Esophagus squamous epithelium (tissue), 4 donors: ENCODE measurements at regions not wholly inside any gene's neighbourhood (a gene's known extent, or its start where the extent isn't known, plus 50 kb on each side); places are given as distances from the start of the nearest gene placed in this dataset.

Experiments used
- POLR2A ChIP-seq, 4 donors: fragments of 450-650 bp; IDR thresholded peaks; one replicate each; pipeline ENCODE4 v1.6.1; 2017; ENCODE audit warnings: antibody characterized with exemption in 4 of 4, mild to moderate bottlenecking in 4 of 4, moderate library complexity in 3 of 4
- TF ChIP-seq, protein P1 (sequence below), 6 experiments: fragments of 450-650 bp in 4 of 6; fragments of 200-600 bp in 2 of 6; sonication (generic) in 2 of 6; IDR thresholded peaks; one replicate each; pipeline ENCODE4 v1.5.1; 2016 to 2019; ENCODE audit warnings: antibody characterized with exemption in 6 of 6, mild to moderate bottlenecking in 4 of 6, moderate library complexity in 4 of 6

DNA sequence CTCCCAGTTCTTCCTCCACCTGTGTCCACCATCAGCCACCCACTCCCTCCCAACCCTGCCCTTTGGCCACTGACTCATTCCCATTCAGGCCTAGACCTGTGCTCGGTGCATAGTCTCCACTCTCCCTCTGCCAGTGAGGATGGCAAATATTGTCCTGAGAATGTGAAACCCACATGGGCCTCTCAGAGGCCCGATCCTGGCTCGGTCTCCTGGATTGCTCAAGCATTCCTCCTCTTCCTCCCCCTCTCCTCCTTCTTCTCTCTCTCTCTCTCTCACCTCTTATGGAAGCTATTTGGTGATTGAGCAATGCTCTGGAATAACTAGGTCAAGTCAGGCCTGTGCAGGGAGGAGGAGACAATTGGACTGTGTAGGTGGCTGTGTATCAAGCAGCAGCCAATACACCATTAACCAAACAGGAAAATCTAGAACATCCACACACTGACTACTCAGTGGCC lies 99.9 kb downstream of the KLF4 start:
- TF ChIP-seq, protein P1, sequence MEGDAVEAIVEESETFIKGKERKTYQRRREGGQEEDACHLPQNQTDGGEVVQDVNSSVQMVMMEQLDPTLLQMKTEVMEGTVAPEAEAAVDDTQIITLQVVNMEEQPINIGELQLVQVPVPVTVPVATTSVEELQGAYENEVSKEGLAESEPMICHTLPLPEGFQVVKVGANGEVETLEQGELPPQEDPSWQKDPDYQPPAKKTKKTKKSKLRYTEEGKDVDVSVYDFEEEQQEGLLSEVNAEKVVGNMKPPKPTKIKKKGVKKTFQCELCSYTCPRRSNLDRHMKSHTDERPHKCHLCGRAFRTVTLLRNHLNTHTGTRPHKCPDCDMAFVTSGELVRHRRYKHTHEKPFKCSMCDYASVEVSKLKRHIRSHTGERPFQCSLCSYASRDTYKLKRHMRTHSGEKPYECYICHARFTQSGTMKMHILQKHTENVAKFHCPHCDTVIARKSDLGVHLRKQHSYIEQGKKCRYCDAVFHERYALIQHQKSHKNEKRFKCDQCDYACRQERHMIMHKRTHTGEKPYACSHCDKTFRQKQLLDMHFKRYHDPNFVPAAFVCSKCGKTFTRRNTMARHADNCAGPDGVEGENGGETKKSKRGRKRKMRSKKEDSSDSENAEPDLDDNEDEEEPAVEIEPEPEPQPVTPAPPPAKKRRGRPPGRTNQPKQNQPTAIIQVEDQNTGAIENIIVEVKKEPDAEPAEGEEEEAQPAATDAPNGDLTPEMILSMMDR (IDR thresholded peaks at IDR 0.05), result no peak
- TF ChIP-seq POLR2A (IDR thresholded peaks at IDR 0.05), result no peak
